ENCODE measurements at regions not wholly inside any gene's neighbourhood (a gene's known extent, or its start where the extent isn't known, plus 50 kb on each side); places are given as distances from the start of the nearest gene placed in this dataset.

- Histone ChIP-seq H4K20me1 (ENCODE audit: insufficient read depth, low read length) (no peaks in the 10 kb centered on the region), H3K4me2 (replicated peaks; ENCODE audit: extremely low read depth, low read length, poor library complexity, severe bottlenecking) (no peak overlapping the region), H3K4me3 (replicated peaks in 1 of 3; ENCODE audit: low read depth in 2 of 3, low read length in 3 of 3) (no peak overlapping the region), H3K9ac (ENCODE audit: insufficient read depth, low read length, poor library complexity, severe bottlenecking) (no peak overlapping the region), H3K27ac (ENCODE audit: low read depth in 1 of 2, low read length in 2 of 2) (no peak overlapping the region), H3K9me3 (replicated peaks in 1 of 2; ENCODE audit: control insufficient read depth in 1 of 2, insufficient read depth in 1 of 2, low read length in 2 of 2) (peaks cover 2 to 8% of the 10 kb centered on the region in 2 donors), H3K4me1 (ENCODE audit: control insufficient read depth in 1 of 2, insufficient read depth in 2 of 2, low read length in 2 of 2) (no peaks in the 10 kb centered on the region), H3K79me2 (ENCODE audit: insufficient read depth, low read length) (no peaks in the 10 kb centered on the region), H3K36me3 (replicated peaks in 1 of 2; ENCODE audit: control insufficient read depth in 1 of 2, insufficient read depth in 2 of 2, low read length in 2 of 2) (no peaks in the 10 kb centered on the region), H2AFZ (ENCODE audit: insufficient read depth, low read depth, low read length, poor library complexity, severe bottlenecking) (no peak overlapping the region), H3K27me3 (ENCODE audit: control insufficient read depth in 2 of 2, insufficient read depth in 2 of 2, low read length in 2 of 2) (no peaks in the 10 kb centered on the region)
- no peak overlapping the region for H3K4me3 Mint-ChIP-seq
- no peak overlapping the region for H3K27ac Mint-ChIP-seq
- TF ChIP-seq CTCF (IDR thresholded peaks at IDR 0.05): no peak
- H3K36me3 Mint-ChIP-seq: no peaks in the 10 kb centered on the region
- peaks cover 4 to 9% (median 5%) of the 10 kb centered on the region in 3 donors for H3K27me3 Mint-ChIP-seq (ENCODE audit: low read depth in 3 of 3)
- H3K4me1 Mint-ChIP-seq: peaks cover 3% of the 10 kb centered on the region
- DNase-seq: no peak
- 100% methylated on average over 1 of the region's 3 CpGs for WGBS (ENCODE audit: insufficient coverage)
- H3K9me3 Mint-ChIP-seq: peaks cover 0 to 11% (median 6%) of the 10 kb centered on the region in 7 donors
- intact Hi-C loops (cut with micrococcal nuclease): no loop called here
Observed at GRCh38 chr5:174489215-174489614, 235.2 kb upstream of the MSX2 start.

GRCh38 chr5:174489920-174490597 is 234.3 kb upstream of the MSX2 start:
- no peak for TF ChIP-seq CTCF (IDR thresholded peaks at IDR 0.05)
- H3K27ac ChIP-seq (ENCODE audit: low read depth in 1 of 2, low read length in 2 of 2): no peak overlapping the region
- 83% methylated on average over 8 of the region's 9 CpGs for WGBS (ENCODE audit: insufficient coverage)
- intact Hi-C loops (cut with micrococcal nuclease): no loop called here
- H3K27me3 ChIP-seq (ENCODE audit: control insufficient read depth in 2 of 2, insufficient read depth in 2 of 2, low read length in 2 of 2): no peaks in the 10 kb centered on the region
- H3K36me3 ChIP-seq (replicated peaks in 1 of 2; ENCODE audit: control insufficient read depth in 1 of 2, insufficient read depth in 2 of 2, low read length in 2 of 2): no peaks in the 10 kb centered on the region
- no peak for DNase-seq
- H3K9me3 ChIP-seq (replicated peaks in 1 of 2; ENCODE audit: control insufficient read depth in 1 of 2, insufficient read depth in 1 of 2, low read length in 2 of 2): peaks cover 0 to 8% of the 10 kb centered on the region in 2 donors
- Mint-ChIP-seq H3K4me3 (no peak overlapping the region), H3K27me3 (ENCODE audit: low read depth in 3 of 3) (peaks cover 2 to 9% (median 3%) of the 10 kb centered on the region in 3 donors), H3K27ac (no peak overlapping the region), H3K4me1 (peaks cover 3% of the 10 kb centered on the region), H3K36me3 (no peaks in the 10 kb centered on the region), H3K9me3 (peaks cover 0 to 5% (median 2%) of the 10 kb centered on the region in 7 donors)
- H2AFZ ChIP-seq (ENCODE audit: insufficient read depth, low read depth, low read length, poor library complexity, severe bottlenecking): no peak overlapping the region
- no peaks in the 10 kb centered on the region for H3K79me2 ChIP-seq (ENCODE audit: insufficient read depth, low read length)
- no peaks in the 10 kb centered on the region for H4K20me1 ChIP-seq (ENCODE audit: insufficient read depth, low read length)
- H3K4me3 ChIP-seq (replicated peaks in 1 of 3; ENCODE audit: low read depth in 2 of 3, low read length in 3 of 3): no peak overlapping the region
- H3K4me1 ChIP-seq (ENCODE audit: control insufficient read depth in 1 of 2, insufficient read depth in 2 of 2, low read length in 2 of 2): no peaks in the 10 kb centered on the region
- H3K9ac ChIP-seq (ENCODE audit: insufficient read depth, low read length, poor library complexity, severe bottlenecking): no peak overlapping the region
- H3K4me2 ChIP-seq (replicated peaks; ENCODE audit: extremely low read depth, low read length, poor library complexity, severe bottlenecking): no peak overlapping the region

Measured in CD14-positive monocyte (primary cell).